Hepatocyte (in vitro differentiated cells): ENCODE measurements at regions not wholly inside any gene's neighbourhood (a gene's known extent, or its start where the extent isn't known, plus 50 kb on each side); places are given as distances from the start of the nearest gene placed in this dataset.

ENCODE experiments used
- DNase-seq: peaks from one replicate; pipeline ENCODE4 v3.0.0-alpha.2; 2016; ENCODE audit warnings: low spot score
- H2AFZ ChIP-seq: fragments of 200-600 bp; sonication (generic); 2 replicates; pipeline ENCODE4 v1.6.0; 2016; ENCODE audit warnings: antibody characterized with exemption, mild to moderate bottlenecking
- H3K27ac ChIP-seq: fragments of 200-600 bp; sonication (generic); 2 replicates; pipeline ENCODE4 v1.5.1; 2016; ENCODE audit warnings: mild to moderate bottlenecking
- H3K27me3 ChIP-seq: fragments of 200-600 bp; sonication (generic); 2 replicates; pipeline ENCODE4 v1.6.1; 2016
- H3K36me3 ChIP-seq: fragments of 200-600 bp; sonication (generic); replicated peaks from 2 replicates; pipeline ENCODE4 v1.5.1; 2016; ENCODE audit warnings: low read depth; ENCODE audit not compliant: insufficient read depth
- H3K4me1 ChIP-seq: fragments of 200-600 bp; sonication (generic); 2 replicates; pipeline ENCODE4 v1.5.1; 2016; ENCODE audit warnings: mild to moderate bottlenecking, moderate library complexity; ENCODE audit not compliant: insufficient read depth
- H3K4me2 ChIP-seq: fragments of 200-600 bp; sonication (generic); 2 replicates; pipeline ENCODE4 v1.6.0; 2016
- H3K4me3 ChIP-seq: fragments of 200-600 bp; sonication (generic); 2 replicates; pipeline ENCODE4 v1.5.1; 2016; ENCODE audit warnings: mild to moderate bottlenecking
- H3K79me2 ChIP-seq: fragments of 200-600 bp; sonication (generic); 2 replicates; pipeline ENCODE4 v1.6.0; 2017; ENCODE audit warnings: mild to moderate bottlenecking
- H3K9me2 ChIP-seq: fragments of 200-600 bp; sonication (generic); replicated peaks from 2 replicates; pipeline ENCODE4 v1.6.0; 2017; ENCODE audit warnings: mild to moderate bottlenecking; ENCODE audit not compliant: insufficient read depth
- H3K9me3 ChIP-seq: fragments of 200-600 bp; sonication (generic); 2 replicates; pipeline ENCODE4 v1.5.1; 2016; ENCODE audit warnings: low read depth, mild to moderate bottlenecking
- H4K20me1 ChIP-seq: fragments of 200-600 bp; sonication (generic); 2 replicates; pipeline ENCODE4 v1.6.0; 2016; ENCODE audit warnings: mild to moderate bottlenecking; ENCODE audit not compliant: insufficient read depth, poor library complexity, severe bottlenecking
- EZH2 ChIP-seq: fragments of 200-600 bp; sonication (generic); IDR thresholded peaks from 2 replicates; pipeline ENCODE4 v1.6.1; 2016; ENCODE audit warnings: antibody characterized with exemption, mild to moderate bottlenecking, borderline replicate concordance
- EZH2phosphoT487 ChIP-seq: fragments of 200-600 bp; sonication (generic); IDR thresholded peaks from one replicate; pipeline ENCODE4 v1.6.1; 2018; ENCODE audit warnings: antibody characterized with exemption, mild to moderate bottlenecking, low read depth, moderate library complexity; ENCODE audit not compliant: unreplicated experiment, severe bottlenecking
- WGBS: methylation state at CpG from one replicate; pipeline ENCODE4 v1.1.6; 2016; ENCODE audit warnings: low lambda C conversion rate; ENCODE audit errors: missing lambda C conversion rate; 5-methylcytosine and 5-hydroxymethylcytosine counted together
- TF ChIP-seq, protein P1 (sequence below): fragments of 200-600 bp; sonication (generic); IDR thresholded peaks from 2 replicates; pipeline ENCODE4 v1.5.1; 2016; ENCODE audit warnings: antibody characterized with exemption, mild to moderate bottlenecking; ENCODE audit not compliant: poor library complexity

DNA sequence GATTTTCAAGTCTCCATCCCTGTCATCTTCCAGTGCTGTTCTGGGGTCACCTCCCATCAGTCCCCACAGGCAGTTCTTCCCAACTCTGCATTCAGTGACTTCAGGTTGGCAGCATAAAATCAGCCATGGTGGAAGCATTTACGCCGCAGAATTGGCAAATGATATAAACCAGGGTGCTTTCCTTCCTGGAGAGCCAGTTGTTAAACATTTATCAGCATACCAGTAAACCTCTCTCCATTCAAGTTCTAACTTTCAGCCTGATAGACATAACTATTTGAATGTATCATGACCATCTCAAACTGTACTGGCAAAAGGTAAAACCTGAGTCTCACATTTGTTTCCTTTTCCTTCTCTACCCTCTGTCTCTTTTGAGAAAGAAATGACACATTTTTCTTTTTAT, 69.7 kb upstream of the ITPRID1 start:
- H2AFZ ChIP-seq = no peak overlapping the region

DNA sequence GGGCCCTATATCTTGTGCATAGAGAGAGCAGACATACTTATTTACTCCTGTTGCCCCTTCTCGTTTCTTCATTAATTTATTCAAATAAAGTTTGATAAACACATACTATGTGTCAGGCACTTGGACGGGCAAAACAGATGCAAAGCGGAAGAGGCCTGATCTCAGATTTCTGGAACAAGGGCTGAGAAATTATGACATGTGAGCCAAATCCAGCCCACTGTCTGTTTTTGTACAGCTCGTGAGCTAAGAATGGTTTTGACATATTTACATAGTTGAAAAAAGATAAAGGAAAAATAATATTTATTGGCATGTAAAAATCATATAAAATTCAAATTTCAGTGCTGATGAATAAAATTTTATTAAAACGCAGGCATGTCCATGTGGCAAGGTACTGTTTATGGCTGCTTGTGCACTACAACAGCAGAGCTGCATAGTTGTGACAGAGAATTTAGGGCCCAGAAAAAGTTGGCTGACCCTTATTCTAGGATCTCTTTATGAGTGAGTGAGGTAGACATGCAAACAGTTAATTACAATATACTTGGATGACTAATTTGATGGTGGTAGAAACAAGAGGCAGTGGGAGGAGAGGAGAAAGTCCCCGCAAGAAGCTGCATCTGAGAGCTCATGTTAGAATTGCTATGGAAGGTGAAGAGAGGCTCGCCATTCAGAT, 68.1 kb upstream of the ITPRID1 start:
- Histone ChIP-seq H4K20me1 (no peaks in the 10 kb centered on the region), H3K9me3 (no peaks in the 10 kb centered on the region), H3K27ac (no peak overlapping the region), H2AFZ (no peak overlapping the region), H3K36me3 (no peaks in the 10 kb centered on the region), H3K4me3 (no peak overlapping the region), H3K4me2 (no peak overlapping the region), H3K27me3 (no peaks in the 10 kb centered on the region), H3K9me2 (no peaks in the 10 kb centered on the region), H3K4me1 (no peaks in the 10 kb centered on the region), H3K79me2 (no peaks in the 10 kb centered on the region)
- DNase-seq = no peak
- 85% methylated on average over 7 of the region's 7 CpGs for WGBS
- TF ChIP-seq EZH2phosphoT487 = no peak
- TF ChIP-seq EZH2 = no peak
- TF ChIP-seq, protein P1, sequence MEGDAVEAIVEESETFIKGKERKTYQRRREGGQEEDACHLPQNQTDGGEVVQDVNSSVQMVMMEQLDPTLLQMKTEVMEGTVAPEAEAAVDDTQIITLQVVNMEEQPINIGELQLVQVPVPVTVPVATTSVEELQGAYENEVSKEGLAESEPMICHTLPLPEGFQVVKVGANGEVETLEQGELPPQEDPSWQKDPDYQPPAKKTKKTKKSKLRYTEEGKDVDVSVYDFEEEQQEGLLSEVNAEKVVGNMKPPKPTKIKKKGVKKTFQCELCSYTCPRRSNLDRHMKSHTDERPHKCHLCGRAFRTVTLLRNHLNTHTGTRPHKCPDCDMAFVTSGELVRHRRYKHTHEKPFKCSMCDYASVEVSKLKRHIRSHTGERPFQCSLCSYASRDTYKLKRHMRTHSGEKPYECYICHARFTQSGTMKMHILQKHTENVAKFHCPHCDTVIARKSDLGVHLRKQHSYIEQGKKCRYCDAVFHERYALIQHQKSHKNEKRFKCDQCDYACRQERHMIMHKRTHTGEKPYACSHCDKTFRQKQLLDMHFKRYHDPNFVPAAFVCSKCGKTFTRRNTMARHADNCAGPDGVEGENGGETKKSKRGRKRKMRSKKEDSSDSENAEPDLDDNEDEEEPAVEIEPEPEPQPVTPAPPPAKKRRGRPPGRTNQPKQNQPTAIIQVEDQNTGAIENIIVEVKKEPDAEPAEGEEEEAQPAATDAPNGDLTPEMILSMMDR = no peak

More for the DNA sequence above, 69.7 kb upstream of the ITPRID1 start:
- no peaks in the 10 kb centered on the region for H3K4me1 ChIP-seq
- H3K4me3 ChIP-seq = no peak overlapping the region
- no peaks in the 10 kb centered on the region for H3K9me3 ChIP-seq
- WGBS = 70% methylated on average over 2 of the region's 2 CpGs
- no peak overlapping the region for H3K27ac ChIP-seq
- no peaks in the 10 kb centered on the region for H3K79me2 ChIP-seq
- TF ChIP-seq EZH2phosphoT487 = no peak
- TF ChIP-seq, protein P1 = no peak
- TF ChIP-seq EZH2 = no peak
- DNase-seq = no peak
- no peaks in the 10 kb centered on the region for H3K36me3 ChIP-seq
- no peaks in the 10 kb centered on the region for H3K9me2 ChIP-seq
- H3K27me3 ChIP-seq = no peaks in the 10 kb centered on the region
- no peak overlapping the region for H3K4me2 ChIP-seq
- H4K20me1 ChIP-seq = no peaks in the 10 kb centered on the region

DNA sequence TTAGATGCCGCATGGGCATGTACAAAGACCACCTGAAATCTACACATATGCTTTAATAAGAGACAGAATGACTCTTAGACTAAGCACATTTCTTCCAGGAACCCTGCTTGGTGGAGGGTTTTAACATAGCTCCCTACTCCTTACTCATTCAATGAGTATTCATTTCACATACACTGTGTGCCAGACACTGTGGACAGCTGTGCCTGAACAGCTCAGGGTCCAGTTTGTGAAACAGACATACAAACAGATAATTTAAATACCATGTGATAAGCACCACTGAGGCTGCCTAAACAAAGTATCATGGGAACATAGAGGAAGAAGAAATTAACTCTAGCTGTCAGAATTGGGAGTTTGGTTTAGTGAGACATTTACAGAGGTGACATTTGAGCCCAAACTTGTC, 65.2 kb upstream of the ITPRID1 start:
- H2AFZ ChIP-seq = no peak overlapping the region
- H4K20me1 ChIP-seq = no peaks in the 10 kb centered on the region
- no peaks in the 10 kb centered on the region for H3K9me3 ChIP-seq
- no peaks in the 10 kb centered on the region for H3K79me2 ChIP-seq
- H3K27me3 ChIP-seq = no peaks in the 10 kb centered on the region
- TF ChIP-seq, protein P1 = no peak
- TF ChIP-seq EZH2 (no peak), EZH2phosphoT487 (no peak)
- no peak overlapping the region for H3K4me3 ChIP-seq
- H3K27ac ChIP-seq = no peak overlapping the region
- no peaks in the 10 kb centered on the region for H3K4me1 ChIP-seq
- DNase-seq = peak; percentile 11
- no peaks in the 10 kb centered on the region for H3K36me3 ChIP-seq
- no peaks in the 10 kb centered on the region for H3K9me2 ChIP-seq
- 97% methylated on average over 1 of the region's 1 CpG for WGBS
- H3K4me2 ChIP-seq = no peak overlapping the region
